SK-N-SH (cell line): ENCODE measurements at regions not wholly inside any gene's neighbourhood (a gene's known extent, or its start where the extent isn't known, plus 50 kb on each side); places are given as distances from the start of the nearest gene placed in this dataset.

ENCODE experiments used
- CTCF ChIA-PET: fragments of 300-600, 350-600 bp; formaldehyde crosslinking; extraction: SDS; loops from one replicate; lab custom pipeline; 2021; lab: Yijun Ruan, JAX
- POLR2A ChIA-PET: fragments of 350-600 bp; sonication (Branson Sonifier 250); formaldehyde crosslinking; extraction: SDS; loops from one replicate; lab custom pipeline; 2020; ENCODE audit warnings: antibody characterized with exemption, inconsistent platforms; lab: Yijun Ruan, JAX
- DNase-seq: peaks from one replicate; pipeline ENCODE4 v3.0.0; 2012
- H2AFZ ChIP-seq: fragments of 200-600 bp; sonication (generic); 2 replicates; pipeline ENCODE4 v1.8.1; 2016; ENCODE audit warnings: antibody characterized with exemption, mild to moderate bottlenecking, low read depth
- H3F3A ChIP-seq: fragments of 200-600 bp; sonication (generic); replicated peaks from 2 replicates; pipeline ENCODE3; 2016; ENCODE audit warnings: antibody characterized with exemption, mild to moderate bottlenecking; ENCODE audit not compliant: insufficient read depth
- H3K27ac ChIP-seq, 2 experiments: fragments of 200-500 bp in 1 of 2; fragments of 200-600 bp in 1 of 2; sonication (Bioruptor generic) in 1 of 2; sonication (generic), shearing (Covaris generic) in 1 of 2; 2 replicates each; pipeline versions ENCODE4 v1.5.1 to v1.6.1; 2014 to 2016; ENCODE audit warnings: low read depth in 2 of 2, inconsistent platforms in 1 of 2, low read length in 1 of 2, mild to moderate bottlenecking in 1 of 2, mixed read lengths in 1 of 2
- H3K27me3 ChIP-seq: fragments of 200-600 bp; sonication (generic), shearing (Covaris generic); 2 replicates; pipeline ENCODE4 v1.6.1; 2016; ENCODE audit warnings: mixed run types; ENCODE audit not compliant: insufficient read depth
- H3K36me3 ChIP-seq, 2 experiments: fragments of 200-500 bp in 1 of 2; fragments of 200-600 bp in 1 of 2; sonication (Bioruptor generic) in 1 of 2; sonication (generic) in 1 of 2; replicated peaks in 1 of 2; 2 replicates each; pipeline versions ENCODE3 to v1.5.1; 2014 to 2016; ENCODE audit warnings: low read length in 1 of 2, mild to moderate bottlenecking in 1 of 2; ENCODE audit not compliant: insufficient read depth in 2 of 2, control insufficient read depth in 1 of 2
- H3K4me1 ChIP-seq, 2 experiments: fragments of 200-500 bp in 1 of 2; fragments of 200-600 bp in 1 of 2; sonication (Bioruptor generic) in 1 of 2; sonication (generic), shearing (Covaris generic) in 1 of 2; 2 replicates each; pipeline versions ENCODE4 v1.5.1 to v1.6.1; 2014 to 2016; ENCODE audit warnings: low read depth in 1 of 2, low read length in 1 of 2, mixed run types in 1 of 2; ENCODE audit not compliant: insufficient read depth in 2 of 2, control insufficient read depth in 1 of 2
- H3K4me2 ChIP-seq: fragments of 200-600 bp; sonication (generic), shearing (Covaris generic); 2 replicates; pipeline ENCODE4 v1.6.1; 2017; ENCODE audit warnings: mixed run types
- H3K4me3 ChIP-seq, 2 experiments: fragments of 200-500 bp in 1 of 2; fragments of 200-600 bp in 1 of 2; sonication (Bioruptor generic) in 1 of 2; sonication (generic), shearing (Covaris generic) in 1 of 2; 2 replicates each; pipeline versions ENCODE4 v1.5.1 to v1.8.1; 2014 to 2016; ENCODE audit warnings: low read depth in 2 of 2, inconsistent platforms in 1 of 2, low read length in 1 of 2, mild to moderate bottlenecking in 1 of 2, mixed read lengths in 1 of 2, moderate library complexity in 1 of 2
- H3K79me2 ChIP-seq: fragments of 200-600 bp; sonication (generic); 2 replicates; pipeline ENCODE4 v1.8.1; 2017; ENCODE audit warnings: mild to moderate bottlenecking; ENCODE audit not compliant: insufficient read depth
- H3K9ac ChIP-seq: fragments of 200-600 bp; sonication (generic); 2 replicates; pipeline ENCODE4 v1.6.1; 2017; ENCODE audit warnings: mixed run types
- H3K9me2 ChIP-seq: fragments of 200-600 bp; sonication (generic); 2 replicates; pipeline ENCODE4 v1.6.1; 2017; ENCODE audit warnings: mixed run types
- H3K9me3 ChIP-seq: fragments of 200-600 bp; sonication (generic); 2 replicates; pipeline ENCODE4 v1.6.1; 2017; ENCODE audit warnings: mixed run types, mild to moderate bottlenecking, moderate library complexity
- H4K20me1 ChIP-seq: fragments of 200-600 bp; sonication (generic); 2 replicates; pipeline ENCODE4 v1.6.1; 2017; ENCODE audit warnings: mild to moderate bottlenecking, mixed run types; ENCODE audit not compliant: insufficient read depth
- FOXM1 ChIP-seq: IDR thresholded peaks from 2 replicates; pipeline ENCODE4 v1.4.0; 2012; ENCODE audit warnings: low read depth, mild to moderate bottlenecking
- JUND ChIP-seq: IDR thresholded peaks from 2 replicates; pipeline ENCODE4 v1.4.0; 2012
- MAX ChIP-seq: IDR thresholded peaks from 2 replicates; pipeline ENCODE4 v1.4.0; 2012; ENCODE audit warnings: low read depth
- MEF2A ChIP-seq: IDR thresholded peaks from 2 replicates; pipeline ENCODE4 v1.4.0; 2012; ENCODE audit warnings: low read depth, borderline replicate concordance
- SIN3A ChIP-seq: IDR thresholded peaks from 2 replicates; pipeline ENCODE4 v1.6.1; 2012; ENCODE audit warnings: low read depth, mild to moderate bottlenecking, low read length, moderate library complexity, borderline replicate concordance
- WGBS: methylation state at CpG from one replicate; pipeline ENCODE4 v1.1.6; 2017; ENCODE audit warnings: low lambda C conversion rate; 5-methylcytosine and 5-hydroxymethylcytosine counted together
- small RNA-seq, 7 experiments: library from RNA; depleted of rRNA; stranded (forward); fragments of <200 nt; gene quantifications; one replicate each; pipeline ENCODE3, GENCODE V24; 2012

- H4K20me1 ChIP-seq = no peaks in the 10 kb centered on the region
- no peaks in the 10 kb centered on the region for H3K9me2 ChIP-seq
- no peaks in the 10 kb centered on the region for H3K36me3 ChIP-seq
- WGBS = 38% methylated on average over 1 of the region's 1 CpG
- H3K27me3 ChIP-seq = no peaks in the 10 kb centered on the region
- no peak for DNase-seq
- CTCF ChIA-PET = interaction anchor here (0.7 kb wide), 1 partner anchor 49 kb away, joined by 4 read pairs; no protein-coding TSS in a partner anchor
- no peaks in the 10 kb centered on the region for H3K79me2 ChIP-seq
- H3K4me2 ChIP-seq = no peak overlapping the region
- H3K4me1 ChIP-seq = no peaks in the 10 kb centered on the region
- H3K9ac ChIP-seq = no peak overlapping the region
- no peak for TF ChIP-seq MEF2A
- POLR2A ChIA-PET = no interaction called here
- H3F3A ChIP-seq = no peaks in the 10 kb centered on the region
- no peak overlapping the region for H3K4me3 ChIP-seq
- H3K27ac ChIP-seq = no peak overlapping the region
- H3K9me3 ChIP-seq = no peaks in the 10 kb centered on the region
- H2AFZ ChIP-seq = no peak overlapping the region
Measured at GRCh38 chr7:7127773-7128172, 54.6 kb upstream of the C1GALT1 start.

DNA sequence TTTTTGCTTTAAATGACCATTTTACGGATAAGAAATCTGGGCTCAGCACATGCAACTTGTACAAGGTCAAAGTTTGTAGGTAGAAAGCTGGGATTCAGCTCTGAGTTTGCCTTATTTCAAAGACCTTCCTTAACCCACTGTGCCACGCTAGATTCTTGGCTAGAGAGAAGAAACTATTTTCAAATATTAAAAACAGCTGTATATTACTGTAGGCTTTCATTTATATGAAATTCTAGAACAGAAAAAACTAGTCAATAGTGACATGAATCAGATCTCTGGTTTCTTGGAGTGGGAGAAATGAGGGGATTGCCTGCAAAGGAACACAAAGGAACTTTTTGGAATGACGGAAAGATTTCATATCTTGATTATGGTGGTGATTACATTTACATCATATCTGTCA lies 53.0 kb upstream of the C1GALT1 start:
- no peak overlapping the region for H3K4me3 ChIP-seq
- H3K9me2 ChIP-seq = no peaks in the 10 kb centered on the region
- H3K4me1 ChIP-seq = no peaks in the 10 kb centered on the region
- no peak for DNase-seq
- H3F3A ChIP-seq = no peaks in the 10 kb centered on the region
- no peak for TF ChIP-seq JUND
- no peak for TF ChIP-seq SIN3A
- no peaks in the 10 kb centered on the region for H4K20me1 ChIP-seq
- no peak overlapping the region for H3K9ac ChIP-seq
- no peaks in the 10 kb centered on the region for H3K9me3 ChIP-seq
- ChIA-PET POLR2A (no interaction called here), CTCF (interaction anchor here (1.9 to 2.1 kb wide), 2 partner anchors 8 to 26 kb away, joined by 8 to 9 read pairs; no protein-coding TSS in a partner anchor)
- WGBS = 47% methylated on average over 3 of the region's 3 CpGs
- H3K79me2 ChIP-seq = no peaks in the 10 kb centered on the region
- no peak overlapping the region for H2AFZ ChIP-seq
- no peaks in the 10 kb centered on the region for H3K36me3 ChIP-seq
- H3K27me3 ChIP-seq = no peaks in the 10 kb centered on the region
- H3K27ac ChIP-seq = no peak overlapping the region
- H3K4me2 ChIP-seq = no peak overlapping the region

DNA sequence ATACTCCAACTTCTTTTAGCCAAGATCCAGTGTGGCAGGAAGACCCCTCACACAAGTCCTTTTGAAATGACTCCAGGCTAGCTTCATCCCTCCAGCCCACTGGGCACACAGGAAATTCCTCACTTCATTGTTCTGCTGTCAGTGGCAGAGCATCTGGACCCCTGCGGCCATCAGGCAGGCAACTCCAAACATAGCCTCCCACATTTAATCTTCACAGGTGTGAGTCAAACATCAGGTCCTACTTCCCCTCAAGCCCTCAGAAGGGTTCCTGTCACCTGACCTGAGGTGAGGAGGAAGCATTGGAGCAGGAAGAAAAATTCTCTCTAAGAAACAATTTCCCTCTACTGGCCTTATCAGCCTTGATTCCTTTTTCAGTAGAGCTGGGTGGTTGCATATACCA lies 51.1 kb upstream of the C1GALT1 start:
- TF ChIP-seq FOXM1 (no peak), MAX (no peak)
- TF ChIP-seq, all 33 proteins: peak for 0
- H3K9me3 ChIP-seq = no peaks in the 10 kb centered on the region

More for the DNA sequence above, 51.1 kb upstream of the C1GALT1 start:
- Histone ChIP-seq H3K36me3 (no peaks in the 10 kb centered on the region), H3K27me3 (no peaks in the 10 kb centered on the region), H4K20me1 (no peaks in the 10 kb centered on the region), H3K9ac (no peak overlapping the region), H3K4me3 (no peak overlapping the region), H3K4me1 (no peaks in the 10 kb centered on the region), H3K9me2 (no peaks in the 10 kb centered on the region), H3F3A (no peaks in the 10 kb centered on the region), H3K79me2 (no peaks in the 10 kb centered on the region), H3K4me2 (no peak overlapping the region), H3K27ac (no peak overlapping the region), H2AFZ (no peak overlapping the region)
- 75% methylated on average over 1 of the region's 1 CpG for WGBS
- ChIA-PET CTCF (interaction anchor here (1.2 to 2.1 kb wide), 3 partner anchors 10 to 28 kb away, joined by 5 to 8 read pairs (median 7); no protein-coding TSS in a partner anchor), POLR2A (no interaction called here)
- DNase-seq = no peak

Small RNAs in the stretch of these regions (small RNA-seq; reads per million reads assigned to genes)
- 0 reads per million in 7 experiments for gene AC079804.2
- 0 reads per million in 7 experiments for gene MIR3683
- gene RF00019 = 0 reads per million in 7 experiments
